K562 (cell line): ENCODE measurements at regions not wholly inside any gene's neighbourhood (a gene's known extent, or its start where the extent isn't known, plus 50 kb on each side); places are given as distances from the start of the nearest gene placed in this dataset.

Experiments used
- ATAC-seq: fragments of 200-7000 bp; cut with Tn5 transposase; 3 replicates; pipeline ENCODE4 v1.9.1; 2020; ENCODE audit warnings: moderate library complexity
- BruUV-seq: library from RNA; stranded (reverse); fragments of 400-500 nt; replicated peaks from 2 replicates; lab custom pipeline; 2021; lab: Mats Ljungman, UMichigan
- CTCF ChIA-PET: fragments of 300-600 bp; formaldehyde crosslinking; extraction: SDS; loops from one replicate; lab custom pipeline; 2021; ENCODE audit warnings: low intra/inter-chr PET ratio; lab: Yijun Ruan, JAX
- POLR2A ChIA-PET: fragments of 300-600, 350-650 bp; sonication (Branson Sonifier 250); formaldehyde crosslinking; extraction: SDS; loops from one replicate; lab custom pipeline; 2021; ENCODE audit warnings: antibody characterized with exemption, inconsistent platforms; lab: Yijun Ruan, JAX
- DNase-seq, 4 experiments: peaks; one replicate each; pipeline versions ENCODE4 v3.0.0 to v3.0.0-alpha.2; 2011 to 2018; ENCODE audit warnings: low spot score in 3 of 4, mixed read lengths in 3 of 4; ENCODE audit errors: extremely low read depth in 1 of 4
- FAIRE-seq: peaks from 2 replicates; lab custom pipeline; 2011; peaks lifted over from hg19 to GRCh38; lab: Jason Lieb, UNC
- H2AFZ ChIP-seq: 2 replicates; pipeline ENCODE4 v1.6.0; 2011; ENCODE audit warnings: low read depth, low read length, control low read depth, inconsistent platforms
- H3K27ac ChIP-seq: fragments of 200-600 bp; 3 replicates; pipeline ENCODE4 v1.8.0; 2011; ENCODE audit warnings: low read depth, mild to moderate bottlenecking, control low read depth, inconsistent platforms, low read length, moderate library complexity, mixed read lengths; ENCODE audit errors: extremely low read depth
- H3K27me3 ChIP-seq, 2 experiments: fragments of 300-600 bp in 1 of 2; 2 replicates in 1 of 2; 3 replicates in 1 of 2; pipeline versions ENCODE4 v1.6.0 to v1.8.0; 2011; ENCODE audit warnings: inconsistent platforms in 2 of 2, low read length in 2 of 2, mild to moderate bottlenecking in 1 of 2, mixed read lengths in 1 of 2, moderate library complexity in 1 of 2; ENCODE audit not compliant: control insufficient read depth in 2 of 2, insufficient read depth in 2 of 2
- H3K36me3 ChIP-seq: fragments of 300-600 bp; 3 replicates; pipeline ENCODE4 v1.8.0; 2011; ENCODE audit warnings: mild to moderate bottlenecking, low read length, inconsistent platforms; ENCODE audit not compliant: control insufficient read depth, insufficient read depth
- H3K4me1 ChIP-seq, 2 experiments: fragments of 200-600 bp in 1 of 2; replicated peaks in 1 of 2; 2 replicates in 1 of 2; 3 replicates in 1 of 2; pipeline versions ENCODE4 v1.5.1 to v1.8.0; 2011; ENCODE audit warnings: inconsistent platforms in 2 of 2, low read length in 2 of 2, mild to moderate bottlenecking in 1 of 2, mixed read lengths in 1 of 2, moderate library complexity in 1 of 2; ENCODE audit not compliant: control insufficient read depth in 2 of 2, insufficient read depth in 2 of 2
- H3K4me2 ChIP-seq: 2 replicates; pipeline ENCODE4 v1.6.1; 2011; ENCODE audit warnings: low read length, control low read depth, inconsistent platforms, mixed read lengths; ENCODE audit not compliant: insufficient read depth
- H3K4me3 ChIP-seq: fragments of 200-600 bp; sonication (generic), shearing (Covaris generic); 2 replicates; pipeline ENCODE4 v1.5.1; 2016; ENCODE audit warnings: control low read depth, inconsistent platforms
- H3K79me2 ChIP-seq: fragments of 200-600 bp; 3 replicates; pipeline ENCODE4 v1.8.0; 2011; ENCODE audit warnings: low read length, inconsistent platforms; ENCODE audit not compliant: control insufficient read depth, insufficient read depth
- H3K9ac ChIP-seq, 2 experiments: 2 replicates each; pipeline versions ENCODE4 v1.6.0 to v1.6.1; 2011; ENCODE audit warnings: low read depth in 2 of 2, low read length in 2 of 2, control low read depth in 1 of 2, inconsistent platforms in 1 of 2, mild to moderate bottlenecking in 1 of 2, mixed read lengths in 1 of 2; ENCODE audit not compliant: insufficient read depth in 1 of 2
- H3K9me1 ChIP-seq: one replicate; pipeline ENCODE4 v1.6.0; 2011; ENCODE audit warnings: inconsistent platforms, mild to moderate bottlenecking, low read length, moderate library complexity; ENCODE audit not compliant: control insufficient read depth, insufficient read depth
- H3K9me3 ChIP-seq: replicated peaks from 2 replicates; pipeline ENCODE4 v1.5.1; 2011; ENCODE audit warnings: low read depth, low read length, inconsistent platforms; ENCODE audit not compliant: control insufficient read depth, insufficient read depth
- H4K20me1 ChIP-seq: replicated peaks from 2 replicates; pipeline ENCODE4 v1.6.1; 2011; ENCODE audit warnings: low read length, inconsistent platforms, mixed read lengths; ENCODE audit not compliant: control insufficient read depth, insufficient read depth
- AFF4 ChIP-seq: sonication (generic); formaldehyde crosslinking; IDR thresholded peaks from 2 replicates; pipeline ENCODE4 v1.8.0; 2023; ENCODE audit warnings: mild to moderate bottlenecking, missing genetic modification reagents
- ARID2 ChIP-seq: fragments of 450-650 bp; IDR thresholded peaks from 2 replicates; pipeline ENCODE4 v1.6.1; 2017; ENCODE audit warnings: antibody characterized with exemption, mild to moderate bottlenecking
- CEBPB ChIP-seq: fragments of 450-650 bp; IDR thresholded peaks from 2 replicates; pipeline ENCODE4 v1.6.1; 2016; ENCODE audit warnings: missing genetic modification characterization, missing compliant biosample characterization
- CHAMP1 ChIP-seq: fragments of 450-650 bp; IDR thresholded peaks from 2 replicates; pipeline ENCODE4 v1.6.1; 2016; ENCODE audit warnings: mild to moderate bottlenecking
- FOXK2 ChIP-seq, 2 experiments: fragments of 450-650 bp; IDR thresholded peaks in 1 of 2; conservative IDR thresholded peaks in 1 of 2; 2 replicates each; pipeline ENCODE4 v1.6.1; 2016; ENCODE audit warnings: low read depth in 2 of 2, mild to moderate bottlenecking in 1 of 2
- FOXP1 ChIP-seq: sonication (generic); formaldehyde crosslinking; IDR thresholded peaks from 2 replicates; pipeline ENCODE4 v1.8.0; 2022; ENCODE audit warnings: mild to moderate bottlenecking, missing genetic modification reagents
- GATA2 ChIP-seq: sonication (generic); formaldehyde crosslinking; IDR thresholded peaks from 2 replicates; pipeline ENCODE4 v1.4.0; 2020; ENCODE audit warnings: mild to moderate bottlenecking, missing genetic modification reagents
- HNRNPH1 ChIP-seq: fragments of 200-400 bp; formaldehyde crosslinking; optimal IDR thresholded peaks from 2 replicates; pipeline ENCODE3; 2017; ENCODE audit warnings: low read depth, mild to moderate bottlenecking, low read length, moderate library complexity
- IFI16 ChIP-seq: fragments of 250-450 bp; sonication (Bioruptor Pico); IDR thresholded peaks from 2 replicates; pipeline ENCODE4 v2.1.2; 2022; ENCODE audit warnings: mild to moderate bottlenecking, inconsistent platforms
- JUN ChIP-seq, 2 experiments: sonication (generic) in 1 of 2; formaldehyde crosslinking in 1 of 2; IDR thresholded peaks; 2 replicates each; pipeline versions ENCODE4 v1.6.1 to v1.8.0; 2012 to 2022; ENCODE audit warnings: borderline replicate concordance in 2 of 2, mild to moderate bottlenecking in 2 of 2, improper control_type of control experiment in 1 of 2, low read depth in 1 of 2, low read length in 1 of 2, missing genetic modification reagents in 1 of 2
- LARP7 ChIP-seq: fragments of 450-650 bp; IDR thresholded peaks from 2 replicates; pipeline ENCODE4 v1.6.1; 2016
- RAD21 ChIP-seq, 2 experiments: fragments of 250-450 bp in 1 of 2; fragments of 450-650 bp in 1 of 2; sonication (Bioruptor Pico) in 1 of 2; formaldehyde crosslinking in 1 of 2; IDR thresholded peaks in 1 of 2; conservative IDR thresholded peaks in 1 of 2; 2 replicates each; pipeline versions ENCODE4 v1.4.0 to v1.8.0; 2020 to 2022; ENCODE audit warnings: mild to moderate bottlenecking in 2 of 2, moderate library complexity in 1 of 2
- RBM34 ChIP-seq: fragments of 200-400 bp; formaldehyde crosslinking; IDR thresholded peaks from 2 replicates; pipeline ENCODE4 v1.6.1; 2018; ENCODE audit warnings: low read length, borderline replicate concordance; ENCODE audit not compliant: insufficient read depth
- SMARCA5 ChIP-seq: fragments of 450-650 bp; IDR thresholded peaks from 2 replicates; pipeline ENCODE4 v1.6.1; 2016
- ZKSCAN8 ChIP-seq: fragments of 200-800 bp; sonication (Bioruptor generic); IDR thresholded peaks from 2 replicates; pipeline ENCODE4 v1.6.1; 2016; ENCODE audit warnings: missing genetic modification characterization, missing compliant biosample characterization
- ZNF146 ChIP-seq: IDR thresholded peaks from one replicate; pipeline ENCODE4 v1.6.1; 2018; ENCODE audit warnings: missing compliant biosample characterization; ENCODE audit not compliant: unreplicated experiment
- ZNF785 ChIP-seq: fragments of 250-450 bp; sonication (Bioruptor Pico); IDR thresholded peaks from 2 replicates; pipeline ENCODE4 v1.4.0; 2020; ENCODE audit warnings: mild to moderate bottlenecking
- WGBS: fragments of 100-300 bp; shearing (Covaris generic); methylation state at CpG from one replicate; pipeline ENCODE4 v1.1.6; 2016; ENCODE audit warnings: low coverage, mixed read lengths; ENCODE audit not compliant: insufficient coverage; ENCODE audit errors: missing lambda C conversion rate; 5-methylcytosine and 5-hydroxymethylcytosine counted together
- in situ Hi-C: fragments of 300-500 bp; cut with MboI; formaldehyde crosslinking; loops from 4 replicates; pipeline ENCODE4 v1.15.0; 2018; ENCODE audit warnings: inconsistent platforms, mixed read lengths
- intact Hi-C: fragments of 100-400 bp; cut with micrococcal nuclease; formaldehyde crosslinking; loops from 2 replicates; pipeline ENCODE4 v1.14.2; 2022
- TF ChIP-seq, protein P1 (sequence below): fragments of 250-450 bp; sonication (Bioruptor Pico); IDR thresholded peaks from 2 replicates; pipeline ENCODE4 v1.8.0; 2021; ENCODE audit warnings: borderline replicate concordance, mild to moderate bottlenecking, moderate library complexity; ENCODE audit not compliant: poor library complexity, severe bottlenecking

- no peaks in the 10 kb centered on the region for H3K4me1 ChIP-seq
- 0% methylated on average over 1 of the region's 1 CpG for WGBS
- no peaks in the 10 kb centered on the region for H4K20me1 ChIP-seq
- H3K9me1 ChIP-seq, result no peaks in the 10 kb centered on the region
- no peak for ATAC-seq
- BruUV-seq, result no TSS peak
- no peaks in the 10 kb centered on the region; a peak in 1 of 5 replicates for H3K27me3 ChIP-seq
- no peak overlapping the region for H3K27ac ChIP-seq
- POLR2A ChIA-PET, result no interaction called here
- H3K9me3 ChIP-seq, result no peaks in the 10 kb centered on the region
- no peaks in the 10 kb centered on the region for H3K36me3 ChIP-seq
- H3K79me2 ChIP-seq, result no peaks in the 10 kb centered on the region
- H3K9ac ChIP-seq, result no peak overlapping the region
- intact Hi-C loops, result no loop called here
- FAIRE-seq, result no peak
- no peak overlapping the region for H2AFZ ChIP-seq
- in situ Hi-C loops, result no loop called here
- DNase-seq, result no peak
- no peak overlapping the region for H3K4me3 ChIP-seq
- CTCF ChIA-PET, result no interaction called here
- no peak overlapping the region for H3K4me2 ChIP-seq
- TF ChIP-seq JUN (IDR thresholded peaks at IDR 0.05; ENCODE audit: borderline replicate concordance, low read depth, low read length) (no peak), JUN (CRISPR knock-in tag; IDR thresholded peaks at IDR 0.05; ENCODE audit: borderline replicate concordance) (no peak), ARID2 (no peak), HNRNPH1 (no peak), LARP7 (no peak), FOXP1 (CRISPR knock-in tag) (no peak), ZNF146 (CRISPR knock-in tag) (no peak), ZKSCAN8 (CRISPR knock-in tag) (no peak), ZNF785 (CRISPR knock-in tag) (no peak), SMARCA5 (no peak), GATA2 (CRISPR knock-in tag) (no peak), FOXK2 (conservative IDR thresholded peaks at IDR 0.05 in 1 of 2, IDR thresholded peaks at IDR 0.05 in 1 of 2; ENCODE audit: low read depth in 2 of 2) (no peak), AFF4 (CRISPR knock-in tag) (no peak), CEBPB (tag) (no peak), IFI16 (CRISPR knock-in tag) (no peak), CHAMP1 (no peak), RAD21 (CRISPR knock-in tag; conservative IDR thresholded peaks at IDR 0.05 in 1 of 2, IDR thresholded peaks at IDR 0.05 in 1 of 2) (no peak), RBM34 (no peak)
- TF ChIP-seq, protein P1, sequence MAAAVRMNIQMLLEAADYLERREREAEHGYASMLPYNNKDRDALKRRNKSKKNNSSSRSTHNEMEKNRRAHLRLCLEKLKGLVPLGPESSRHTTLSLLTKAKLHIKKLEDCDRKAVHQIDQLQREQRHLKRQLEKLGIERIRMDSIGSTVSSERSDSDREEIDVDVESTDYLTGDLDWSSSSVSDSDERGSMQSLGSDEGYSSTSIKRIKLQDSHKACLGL (CRISPR knock-in tag), result no peak
Observed at GRCh38 chr5:75961818-75962217, 121.4 kb upstream of the SV2C start.
